Vagina (tissue), 2 donors: ENCODE measurements at regions not wholly inside any gene's neighbourhood (a gene's known extent, or its start where the extent isn't known, plus 50 kb on each side); places are given as distances from the start of the nearest gene placed in this dataset.
"Not testable (repeated sequence)": the region's sequence is repeated elsewhere in the genome, so short reads cannot be mapped to it uniquely, and the experiment has no call there.

Source experiments
- DNase-seq, 2 donors: peaks; one replicate each; pipeline ENCODE4 v3.0.0-alpha.2; 2017; ENCODE audit errors: extremely low spot score in 2 of 2
- H3K27ac ChIP-seq: fragments of 200-600 bp; sonication (generic); one replicate; pipeline ENCODE4 v1.5.1; 2019
- H3K27me3 ChIP-seq: fragments of 200-600 bp; sonication (generic); one replicate; pipeline ENCODE4 v1.5.1; 2019
- H3K36me3 ChIP-seq, 2 donors: fragments of 200-600 bp; sonication (generic); one replicate each; pipeline ENCODE4 v1.5.1; 2017 to 2019
- H3K4me1 ChIP-seq: fragments of 200-600 bp; sonication (generic); one replicate; pipeline ENCODE4 v1.5.1; 2019
- H3K4me3 ChIP-seq, 2 donors: fragments of 200-600 bp; sonication (generic); 1 replicate in 1 of 2; 2 replicates in 1 of 2; pipeline ENCODE4 v1.5.1; 2016 to 2019
- H3K9me3 ChIP-seq: fragments of 200-600 bp; sonication (generic); one replicate; pipeline ENCODE4 v1.5.1; 2019
- POLR2A ChIP-seq, 2 donors: fragments of 450-650 bp; IDR thresholded peaks; one replicate each; pipeline ENCODE4 v1.6.1; 2017; ENCODE audit warnings: antibody characterized with exemption in 2 of 2, mild to moderate bottlenecking in 2 of 2, moderate library complexity in 2 of 2
- POLR2AphosphoS5 ChIP-seq, 2 donors: sonication (generic); formaldehyde crosslinking; IDR thresholded peaks; one replicate each; pipeline ENCODE4 v1.9.0; 2017; ENCODE audit warnings: antibody characterized with exemption in 2 of 2, mild to moderate bottlenecking in 2 of 2, low read depth in 1 of 2; ENCODE audit not compliant: insufficient read depth in 1 of 2
- intact Hi-C: fragments of 100-400 bp; cut with DNase I; formaldehyde crosslinking; loops from one replicate; pipeline ENCODE4 v1.15.1; 2023
- TF ChIP-seq, protein P1 (sequence below), 3 experiments: fragments of 450-650 bp in 2 of 3; fragments of 200-600 bp in 1 of 3; sonication (generic) in 1 of 3; IDR thresholded peaks; one replicate each; pipeline ENCODE4 v1.5.1; 2017 to 2019; ENCODE audit warnings: antibody characterized with exemption in 3 of 3, mild to moderate bottlenecking in 2 of 3, moderate library complexity in 2 of 3

DNA sequence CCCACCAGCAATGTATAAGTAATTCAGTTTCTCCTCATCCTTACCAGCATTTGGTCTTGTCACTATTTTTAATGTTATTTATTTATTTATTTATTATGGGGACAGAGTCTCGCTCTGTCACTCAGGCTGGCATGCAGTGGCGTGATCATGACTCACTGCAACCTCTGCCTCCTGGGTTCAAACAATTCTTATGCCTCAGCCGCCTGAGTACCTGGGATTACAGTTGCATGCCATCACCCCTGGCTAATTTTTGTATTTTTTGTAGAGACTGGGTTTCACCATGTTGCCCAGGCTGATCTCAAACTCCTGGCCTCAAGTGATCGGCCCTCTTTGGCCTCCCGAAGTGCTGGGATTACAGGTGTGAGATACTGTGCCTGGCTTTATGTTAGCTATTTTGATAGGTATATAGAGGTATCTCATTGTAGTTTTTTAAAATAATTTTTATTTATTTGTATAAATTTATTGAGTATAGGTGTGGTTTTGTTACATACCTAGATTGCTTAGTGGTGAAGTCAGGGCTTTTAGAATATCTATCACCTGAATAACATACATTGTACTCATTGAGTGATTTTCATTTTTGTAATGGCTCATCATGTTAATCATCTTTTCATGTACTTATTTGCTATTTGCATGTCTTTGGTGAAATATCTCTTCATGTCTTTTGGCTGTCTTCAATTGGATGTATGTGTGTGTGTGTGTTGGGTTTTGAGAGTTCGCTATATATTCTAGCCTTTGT, 53.3 kb downstream of the TANC2 start:
- Histone ChIP-seq H3K9me3 (no peaks in the 10 kb centered on the region), H3K27ac (no peak overlapping the region), H3K27me3 (no peaks in the 10 kb centered on the region), H3K4me3 (no peak overlapping the region), H3K36me3 (no peaks in the 10 kb centered on the region), H3K4me1 (no peaks in the 10 kb centered on the region)
- TF ChIP-seq, protein P1, sequence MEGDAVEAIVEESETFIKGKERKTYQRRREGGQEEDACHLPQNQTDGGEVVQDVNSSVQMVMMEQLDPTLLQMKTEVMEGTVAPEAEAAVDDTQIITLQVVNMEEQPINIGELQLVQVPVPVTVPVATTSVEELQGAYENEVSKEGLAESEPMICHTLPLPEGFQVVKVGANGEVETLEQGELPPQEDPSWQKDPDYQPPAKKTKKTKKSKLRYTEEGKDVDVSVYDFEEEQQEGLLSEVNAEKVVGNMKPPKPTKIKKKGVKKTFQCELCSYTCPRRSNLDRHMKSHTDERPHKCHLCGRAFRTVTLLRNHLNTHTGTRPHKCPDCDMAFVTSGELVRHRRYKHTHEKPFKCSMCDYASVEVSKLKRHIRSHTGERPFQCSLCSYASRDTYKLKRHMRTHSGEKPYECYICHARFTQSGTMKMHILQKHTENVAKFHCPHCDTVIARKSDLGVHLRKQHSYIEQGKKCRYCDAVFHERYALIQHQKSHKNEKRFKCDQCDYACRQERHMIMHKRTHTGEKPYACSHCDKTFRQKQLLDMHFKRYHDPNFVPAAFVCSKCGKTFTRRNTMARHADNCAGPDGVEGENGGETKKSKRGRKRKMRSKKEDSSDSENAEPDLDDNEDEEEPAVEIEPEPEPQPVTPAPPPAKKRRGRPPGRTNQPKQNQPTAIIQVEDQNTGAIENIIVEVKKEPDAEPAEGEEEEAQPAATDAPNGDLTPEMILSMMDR (IDR thresholded peaks at IDR 0.05), result no peak
- no peak for TF ChIP-seq POLR2A (IDR thresholded peaks at IDR 0.05)
- no peak for TF ChIP-seq POLR2AphosphoS5 (IDR thresholded peaks at IDR 0.05; ENCODE audit: insufficient read depth in 1 of 2, low read depth in 1 of 2)
- intact Hi-C loops, result no loop called here
- no peak for DNase-seq

DNA sequence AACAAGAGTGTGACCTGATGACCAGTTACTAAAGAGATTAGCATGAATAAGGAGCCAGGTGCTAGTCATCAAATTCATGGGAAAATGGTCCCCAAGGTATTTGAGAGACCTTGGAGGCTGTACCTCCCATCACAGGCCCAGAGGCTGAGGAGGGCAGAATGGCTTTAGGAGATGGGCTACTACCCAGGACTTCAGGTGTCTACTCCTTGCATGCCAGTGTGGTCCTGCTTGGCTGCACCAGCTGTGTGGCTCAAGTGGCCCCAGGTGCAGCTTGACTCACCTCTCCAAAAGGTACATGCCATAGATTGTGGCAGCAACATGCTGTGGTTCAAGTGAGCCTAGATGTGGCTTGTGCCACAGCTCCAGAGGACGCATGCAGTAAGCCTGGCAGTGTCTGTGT, 56.5 kb downstream of the TANC2 start:
- Histone ChIP-seq H3K9me3 (no peaks in the 10 kb centered on the region), H3K27ac (no peak overlapping the region), H3K36me3 (no peaks in the 10 kb centered on the region), H3K4me3 (no peak overlapping the region), H3K27me3 (no peaks in the 10 kb centered on the region), H3K4me1 (no peaks in the 10 kb centered on the region)
- TF ChIP-seq, protein P1 (IDR thresholded peaks at IDR 0.05), result no peak
- TF ChIP-seq POLR2AphosphoS5 (IDR thresholded peaks at IDR 0.05; ENCODE audit: insufficient read depth in 1 of 2, low read depth in 1 of 2), result no peak
- TF ChIP-seq POLR2A (IDR thresholded peaks at IDR 0.05), result no peak
- intact Hi-C loops, result no loop called here
- DNase-seq, result no peak

DNA sequence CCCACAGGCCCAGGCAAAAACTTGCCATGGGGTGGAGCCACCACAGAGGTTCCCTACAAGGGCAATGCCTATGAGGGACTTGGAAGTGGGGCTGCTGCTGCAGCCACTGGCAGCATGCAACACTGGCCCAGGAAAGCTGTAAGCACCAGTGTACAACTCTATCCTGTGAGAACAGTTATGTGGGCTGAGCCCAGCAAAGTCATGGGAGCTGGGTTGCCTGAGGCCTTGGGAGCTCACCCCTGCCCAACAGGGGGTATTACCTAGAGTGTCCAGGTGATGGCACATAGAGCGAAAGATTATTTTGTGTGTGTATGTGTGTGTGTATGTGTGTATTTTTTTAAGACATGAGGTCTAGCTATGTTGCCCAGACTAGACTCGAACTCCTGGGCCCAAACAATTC, 57.0 kb downstream of the TANC2 start:
- H3K36me3 ChIP-seq, result no peaks in the 10 kb centered on the region
- no peak for DNase-seq
- no peak overlapping the region for H3K4me3 ChIP-seq
- intact Hi-C loops, result no loop called here
- no peaks in the 10 kb centered on the region for H3K9me3 ChIP-seq
- no peaks in the 10 kb centered on the region for H3K4me1 ChIP-seq
- TF ChIP-seq POLR2A (IDR thresholded peaks at IDR 0.05), result no peak
- TF ChIP-seq POLR2AphosphoS5 (IDR thresholded peaks at IDR 0.05; ENCODE audit: insufficient read depth in 1 of 2, low read depth in 1 of 2), result no peak
- TF ChIP-seq, protein P1 (IDR thresholded peaks at IDR 0.05), result no peak
- no peak overlapping the region for H3K27ac ChIP-seq
- H3K27me3 ChIP-seq, result no peaks in the 10 kb centered on the region

DNA sequence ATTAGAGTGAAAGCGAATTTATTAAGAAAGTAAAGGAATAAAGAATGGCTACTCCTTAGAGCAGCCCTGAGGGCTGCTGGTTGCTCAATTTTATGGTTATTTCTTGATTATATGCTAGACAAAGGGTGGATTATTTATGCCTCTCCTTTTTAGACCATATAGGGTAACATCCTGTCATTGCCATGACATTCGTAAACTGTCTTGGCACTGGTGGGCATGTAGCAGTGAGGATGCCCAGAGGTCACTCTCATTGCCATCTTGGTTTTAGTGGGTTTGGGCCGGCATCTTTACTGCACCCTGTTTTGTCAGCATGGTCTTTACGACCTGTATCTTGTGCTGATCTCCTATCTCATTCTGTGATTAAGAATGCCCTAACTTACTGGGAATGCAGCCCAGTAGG, 58.2 kb downstream of the TANC2 start:
- H3K27me3 ChIP-seq, result no peaks in the 10 kb centered on the region
- no peak overlapping the region for H3K4me3 ChIP-seq
- no peaks in the 10 kb centered on the region for H3K9me3 ChIP-seq
- no peak for TF ChIP-seq POLR2A (IDR thresholded peaks at IDR 0.05)
- TF ChIP-seq, protein P1 (IDR thresholded peaks at IDR 0.05), result no peak
- no peaks in the 10 kb centered on the region for H3K4me1 ChIP-seq
- no peak overlapping the region for H3K27ac ChIP-seq
- intact Hi-C loops, result no loop called here
- H3K36me3 ChIP-seq, result no peaks in the 10 kb centered on the region
- no peak for DNase-seq

DNA sequence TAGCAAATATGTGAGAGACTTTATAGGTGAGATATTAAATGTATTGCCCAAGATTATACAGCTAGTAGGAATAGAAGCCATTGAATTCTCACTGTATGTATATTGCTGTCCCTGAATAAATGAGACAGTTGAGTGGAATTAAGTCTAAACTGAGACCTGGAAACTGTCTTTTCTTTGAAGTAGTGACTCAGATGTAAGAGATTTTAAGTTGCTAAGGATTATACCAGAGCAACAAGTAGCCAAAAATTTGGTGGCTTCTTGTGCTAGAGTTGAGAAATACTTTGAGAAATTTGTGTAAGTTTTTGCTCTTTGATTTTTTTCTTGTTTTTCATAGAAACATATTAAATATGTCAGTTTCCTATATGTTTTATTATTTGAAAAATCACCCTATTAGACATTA, 58.7 kb downstream of the TANC2 start:
- no peaks in the 10 kb centered on the region for H3K27me3 ChIP-seq
- no peak for DNase-seq
- no peak overlapping the region for H3K27ac ChIP-seq
- no peak for TF ChIP-seq POLR2AphosphoS5 (IDR thresholded peaks at IDR 0.05; ENCODE audit: insufficient read depth in 1 of 2, low read depth in 1 of 2)
- TF ChIP-seq POLR2A (IDR thresholded peaks at IDR 0.05), result no peak
- TF ChIP-seq, protein P1 (IDR thresholded peaks at IDR 0.05), result no peak
- H3K4me3 ChIP-seq, result no peak overlapping the region
- no peaks in the 10 kb centered on the region for H3K36me3 ChIP-seq
- no peaks in the 10 kb centered on the region for H3K4me1 ChIP-seq
- no peaks in the 10 kb centered on the region for H3K9me3 ChIP-seq
- intact Hi-C loops, result no loop called here

DNA sequence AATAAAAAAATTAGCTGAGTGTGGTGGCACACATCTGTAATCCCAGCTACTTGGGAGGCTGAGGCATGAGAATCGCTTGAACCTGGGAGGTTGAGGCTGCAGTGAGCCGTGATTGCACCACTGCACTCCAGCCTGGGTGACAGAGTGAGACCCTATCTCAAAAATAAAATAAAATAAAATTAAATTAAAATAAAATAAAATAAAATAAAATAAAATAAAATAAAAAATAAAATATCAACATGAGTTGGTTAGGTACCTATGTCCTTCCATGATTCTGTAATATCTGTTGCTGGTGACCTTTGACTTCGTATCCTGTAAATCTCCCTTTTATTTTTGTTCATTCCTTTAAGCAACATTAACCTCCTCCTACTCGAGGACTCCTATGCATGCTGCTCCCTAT, 59.6 kb downstream of the TANC2 start:
- H3K4me3 ChIP-seq, H3K27me3 ChIP-seq, H3K27ac ChIP-seq, intact Hi-C loops, H3K36me3 ChIP-seq, H3K4me1 ChIP-seq, DNase-seq, H3K9me3 ChIP-seq: not testable (repeated sequence)
